CD14-positive monocyte (primary cell): ENCODE measurements at regions not wholly inside any gene's neighbourhood (a gene's known extent, or its start where the extent isn't known, plus 50 kb on each side); places are given as distances from the start of the nearest gene placed in this dataset.

Source experiments
- DNase-seq, 3 donors: peaks; one replicate each; pipeline ENCODE4 v3.0.0-alpha.2; 2011 to 2022
- H2AFZ ChIP-seq: 2 replicates; pipeline ENCODE4 v1.6.0; 2012; ENCODE audit warnings: mild to moderate bottlenecking, low read depth, low read length, inconsistent platforms; ENCODE audit not compliant: insufficient read depth, poor library complexity, severe bottlenecking
- H3K27ac ChIP-seq, 2 donors: 1 replicate in 1 of 2; 2 replicates in 1 of 2; pipeline ENCODE4 v1.5.1; 2012 to 2013; ENCODE audit warnings: low read length in 2 of 2, control low read depth in 1 of 2, inconsistent platforms in 1 of 2, low read depth in 1 of 2, mild to moderate bottlenecking in 1 of 2
- H3K27me3 ChIP-seq, 2 donors: one replicate each; pipeline versions ENCODE4 v1.6.0 to v1.6.1; 2011 to 2013; ENCODE audit warnings: low read length in 2 of 2; ENCODE audit not compliant: control insufficient read depth in 2 of 2, insufficient read depth in 2 of 2
- H3K36me3 ChIP-seq, 2 donors: replicated peaks in 1 of 2; 1 replicate in 1 of 2; 2 replicates in 1 of 2; pipeline versions ENCODE4 v1.5.1 to v1.6.1; 2012 to 2013; ENCODE audit warnings: low read length in 2 of 2, control low read depth in 1 of 2, inconsistent platforms in 1 of 2, mild to moderate bottlenecking in 1 of 2; ENCODE audit not compliant: insufficient read depth in 2 of 2, control insufficient read depth in 1 of 2
- H3K4me1 ChIP-seq, 2 donors: 1 replicate in 1 of 2; 2 replicates in 1 of 2; pipeline versions ENCODE4 v1.5.1 to v1.6.1; 2012 to 2013; ENCODE audit warnings: low read length in 2 of 2, control low read depth in 1 of 2, inconsistent platforms in 1 of 2, mild to moderate bottlenecking in 1 of 2, moderate library complexity in 1 of 2; ENCODE audit not compliant: insufficient read depth in 2 of 2, control insufficient read depth in 1 of 2
- H3K4me2 ChIP-seq: replicated peaks from 2 replicates; pipeline ENCODE3; 2012; ENCODE audit warnings: low read length, moderate library complexity, mild to moderate bottlenecking; ENCODE audit not compliant: poor library complexity, severe bottlenecking; ENCODE audit errors: extremely low read depth
- H3K4me3 ChIP-seq, 3 experiments: fragments of 200-600 bp in 1 of 3; sonication (generic) in 1 of 3; replicated peaks in 1 of 3; 1 replicate in 2 of 3; 2 replicates in 1 of 3; pipeline ENCODE4 v1.5.1; 2011 to 2013; ENCODE audit warnings: low read length in 3 of 3, mild to moderate bottlenecking in 3 of 3, control low read depth in 2 of 3, low read depth in 2 of 3, inconsistent platforms in 1 of 3, moderate library complexity in 1 of 3
- H3K79me2 ChIP-seq: 2 replicates; pipeline ENCODE4 v1.6.0; 2012; ENCODE audit warnings: mild to moderate bottlenecking, control low read depth, inconsistent platforms, low read length, moderate library complexity; ENCODE audit not compliant: insufficient read depth
- H3K9ac ChIP-seq: 2 replicates; pipeline ENCODE4 v1.6.0; 2017; ENCODE audit warnings: low read length, mild to moderate bottlenecking; ENCODE audit not compliant: insufficient read depth, poor library complexity, severe bottlenecking
- H3K9me3 ChIP-seq, 2 donors: replicated peaks in 1 of 2; 1 replicate in 1 of 2; 2 replicates in 1 of 2; pipeline versions ENCODE4 v1.5.1 to v1.6.1; 2012 to 2013; ENCODE audit warnings: low read length in 2 of 2, control low read depth in 1 of 2; ENCODE audit not compliant: control insufficient read depth in 1 of 2, insufficient read depth in 1 of 2
- H4K20me1 ChIP-seq: 2 replicates; pipeline ENCODE4 v1.6.0; 2012; ENCODE audit warnings: mild to moderate bottlenecking, low read length, control low read depth, moderate library complexity; ENCODE audit not compliant: insufficient read depth
- H3K27ac Mint-ChIP-seq, 7 donors: one replicate each; pipeline ENCODE4 v1.8.0; 2020; ENCODE audit warnings: mild to moderate bottlenecking in 7 of 7, mixed read lengths in 7 of 7, moderate library complexity in 6 of 7, inconsistent platforms in 2 of 7
- H3K27me3 Mint-ChIP-seq, 3 donors: one replicate each; pipeline ENCODE4 v1.8.0; 2021 to 2022; ENCODE audit warnings: low read depth in 3 of 3, mild to moderate bottlenecking in 3 of 3, mixed read lengths in 3 of 3, moderate library complexity in 3 of 3, inconsistent platforms in 1 of 3
- H3K36me3 Mint-ChIP-seq, 2 donors: one replicate each; pipeline ENCODE4 v1.8.0; 2020; ENCODE audit warnings: mixed read lengths in 2 of 2, inconsistent platforms in 1 of 2, mild to moderate bottlenecking in 1 of 2
- H3K4me1 Mint-ChIP-seq: one replicate; pipeline ENCODE4 v1.8.0; 2020; ENCODE audit warnings: mild to moderate bottlenecking, mixed read lengths
- H3K4me3 Mint-ChIP-seq, 2 donors: one replicate each; pipeline ENCODE4 v1.8.0; 2020; ENCODE audit warnings: mild to moderate bottlenecking in 2 of 2, mixed read lengths in 2 of 2, moderate library complexity in 1 of 2
- H3K9me3 Mint-ChIP-seq, 7 donors: one replicate each; pipeline ENCODE4 v1.8.0; 2020 to 2022; ENCODE audit warnings: mixed read lengths in 7 of 7, mild to moderate bottlenecking in 6 of 7, moderate library complexity in 6 of 7, inconsistent platforms in 2 of 7
- CTCF ChIP-seq: fragments of 200-600 bp; IDR thresholded peaks from one replicate; pipeline ENCODE4 v1.8.0; 2022; ENCODE audit warnings: antibody characterized with exemption, mild to moderate bottlenecking
- WGBS: methylation state at CpG from one replicate; pipeline ENCODE4 v1.1.5; 2013; ENCODE audit warnings: missing lambda C conversion rate; ENCODE audit not compliant: insufficient coverage; 5-methylcytosine and 5-hydroxymethylcytosine counted together
- intact Hi-C, 2 donors: fragments of 100-400 bp; cut with micrococcal nuclease; formaldehyde crosslinking; loops; one replicate each; pipeline versions ENCODE4 v1.15.0 to v1.15.1; 2023

GRCh38 chr10:132471484-132471883 is 66.1 kb upstream of the INPP5A start:
- no peak for TF ChIP-seq CTCF
- H2AFZ ChIP-seq = no peak overlapping the region
- H3K36me3 Mint-ChIP-seq = no peaks in the 10 kb centered on the region
- H3K27me3 ChIP-seq = peaks cover 0 to 2% of the 10 kb centered on the region in 2 donors
- peaks cover 4 to 13% (median 10%) of the 10 kb centered on the region in 3 donors for H3K27me3 Mint-ChIP-seq
- no peaks in the 10 kb centered on the region for H3K4me1 Mint-ChIP-seq
- H3K9ac ChIP-seq = no peak overlapping the region
- DNase-seq = no peak
- H3K79me2 ChIP-seq = no peaks in the 10 kb centered on the region
- H3K9me3 ChIP-seq = peaks cover 0 to 17% of the 10 kb centered on the region in 2 donors
- no peak overlapping the region for H3K4me2 ChIP-seq
- 88% methylated on average over 1 of the region's 9 CpGs for WGBS
- no peak overlapping the region for H3K27ac ChIP-seq
- intact Hi-C loops = no loop called here
- no peak overlapping the region for H3K4me3 Mint-ChIP-seq
- no peaks in the 10 kb centered on the region for H4K20me1 ChIP-seq
- no peak overlapping the region for H3K27ac Mint-ChIP-seq
- peaks cover 0 to 19% (median 10%) of the 10 kb centered on the region in 7 donors for H3K9me3 Mint-ChIP-seq
- no peaks in the 10 kb centered on the region for H3K4me1 ChIP-seq
- H3K36me3 ChIP-seq = no peaks in the 10 kb centered on the region
- H3K4me3 ChIP-seq = no peak overlapping the region

- no peak overlapping the region for H2AFZ ChIP-seq
- H3K4me1 ChIP-seq = no peaks in the 10 kb centered on the region
- intact Hi-C loops = no loop called here
- H3K27ac ChIP-seq = no peak overlapping the region
- H3K79me2 ChIP-seq = no peaks in the 10 kb centered on the region
- Mint-ChIP-seq H3K9me3 (peaks cover 0 to 19% (median 10%) of the 10 kb centered on the region in 7 donors), H3K4me3 (no peak overlapping the region), H3K27ac (no peak overlapping the region), H3K4me1 (no peaks in the 10 kb centered on the region), H3K36me3 (no peaks in the 10 kb centered on the region), H3K27me3 (peaks cover 10 to 14% (median 10%) of the 10 kb centered on the region in 3 donors)
- no CpG with 5 or more reads among the region's 1 CpG for WGBS
- H3K36me3 ChIP-seq = no peaks in the 10 kb centered on the region
- H3K9me3 ChIP-seq = peaks cover 0 to 17% of the 10 kb centered on the region in 2 donors
- H3K9ac ChIP-seq = no peak overlapping the region
- no peak for DNase-seq
- no peak for TF ChIP-seq CTCF
- no peaks in the 10 kb centered on the region for H4K20me1 ChIP-seq
- no peaks in the 10 kb centered on the region for H3K27me3 ChIP-seq
- H3K4me2 ChIP-seq = no peak overlapping the region
- H3K4me3 ChIP-seq = no peak overlapping the region
These were observed 62.5 kb upstream of the INPP5A start for GRCh38 chr10:132475086-132475485.
